HG02610 (cell line): ENCODE measurements at regions not wholly inside any gene's neighbourhood (a gene's known extent, or its start where the extent isn't known, plus 50 kb on each side); places are given as distances from the start of the nearest gene placed in this dataset.

Experiments
- ATAC-seq: cut with Tn5 transposase; IDR thresholded peaks from one replicate; pipeline ENCODE4 v1.9.1; 2021; ENCODE audit warnings: mild to moderate bottlenecking, moderate library complexity; ENCODE audit not compliant: unreplicated experiment

- ATAC-seq = no peak
Measured at GRCh38 chr1:87939444-87939843, 610.8 kb downstream of the LMO4 start.

- no peak for ATAC-seq
Measured at GRCh38 chr1:87940421-87940820, 611.7 kb downstream of the LMO4 start.

GRCh38 chr1:87941337-87941946, 612.8 kb downstream of the LMO4 start:
- ATAC-seq = no peak

- ATAC-seq = no peak
Measured at GRCh38 chr1:87942165-87942564, 613.5 kb downstream of the LMO4 start.

GRCh38 chr1:87949711-87950110, 621.0 kb downstream of the LMO4 start:
- ATAC-seq = no peak

- no peak for ATAC-seq
Measured at GRCh38 chr1:87950369-87950768, 621.7 kb downstream of the LMO4 start.

GRCh38 chr1:87951409-87951808, 622.7 kb downstream of the LMO4 start:
- ATAC-seq = no peak

GRCh38 chr1:87951852-87952251, 623.2 kb downstream of the LMO4 start:
- no peak for ATAC-seq

GRCh38 chr1:87953121-87953520, 624.4 kb downstream of the LMO4 start:
- ATAC-seq = no peak

GRCh38 chr1:87953732-87954344, 625.2 kb downstream of the LMO4 start:
- peak; percentile 87 for ATAC-seq

- ATAC-seq = no peak
Measured at GRCh38 chr1:87955038-87955437, 626.4 kb downstream of the LMO4 start.

- ATAC-seq = no peak
Measured at GRCh38 chr1:87956072-87956471, 627.4 kb downstream of the LMO4 start.

- no peak for ATAC-seq
Measured at GRCh38 chr1:87956750-87957149, 628.1 kb downstream of the LMO4 start.

- ATAC-seq = no peak
Measured at GRCh38 chr1:87957331-87957730, 628.7 kb downstream of the LMO4 start.

GRCh38 chr1:87958201-87958600, 629.5 kb downstream of the LMO4 start:
- ATAC-seq = no peak

- no peak for ATAC-seq
Measured at GRCh38 chr1:87958716-87959115, 630.0 kb downstream of the LMO4 start.

GRCh38 chr1:87959236-87959635, 630.6 kb downstream of the LMO4 start:
- no peak for ATAC-seq

GRCh38 chr1:87961992-87962391, 633.3 kb downstream of the LMO4 start:
- ATAC-seq = no peak

- no peak for ATAC-seq
Measured at GRCh38 chr1:87963556-87963955, 634.9 kb downstream of the LMO4 start.

- ATAC-seq = no peak
Measured at GRCh38 chr1:87965193-87965592, 636.5 kb downstream of the LMO4 start.

- no peak for ATAC-seq
Measured at GRCh38 chr1:87968197-87968955, 639.7 kb downstream of the LMO4 start.

GRCh38 chr1:87969040-87969439, 640.4 kb downstream of the LMO4 start:
- no peak for ATAC-seq
